Hepatocyte (in vitro differentiated cells): ENCODE measurements at regions not wholly inside any gene's neighbourhood (a gene's known extent, or its start where the extent isn't known, plus 50 kb on each side); places are given as distances from the start of the nearest gene placed in this dataset.

Source experiments
- EZH2 ChIP-seq: fragments of 200-600 bp; sonication (generic); IDR thresholded peaks from 2 replicates; pipeline ENCODE4 v1.6.1; 2016; ENCODE audit warnings: antibody characterized with exemption, mild to moderate bottlenecking, borderline replicate concordance
- TF ChIP-seq, protein P1 (sequence below): fragments of 200-600 bp; sonication (generic); IDR thresholded peaks from 2 replicates; pipeline ENCODE4 v1.5.1; 2016; ENCODE audit warnings: antibody characterized with exemption, mild to moderate bottlenecking; ENCODE audit not compliant: poor library complexity

DNA sequence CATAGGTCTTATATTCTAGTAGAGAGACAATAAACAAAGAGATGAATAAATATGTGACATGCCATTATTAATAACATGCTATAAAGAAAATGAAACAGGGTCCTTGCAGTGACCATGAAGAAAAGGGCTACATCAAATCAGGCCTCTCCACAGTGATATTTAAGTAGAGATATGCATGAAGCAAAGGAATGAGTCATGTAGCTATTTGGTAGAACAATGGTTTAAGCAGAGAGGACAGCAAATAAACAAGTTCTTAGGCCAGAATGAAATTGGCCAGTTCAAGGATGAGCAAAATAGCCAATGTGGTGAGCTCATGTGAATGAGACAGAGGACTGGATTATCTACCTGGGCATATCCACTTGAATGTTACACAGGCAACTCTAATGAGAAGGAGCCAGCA lies 172.2 kb upstream of the FERD3L start:
- TF ChIP-seq, protein P1, sequence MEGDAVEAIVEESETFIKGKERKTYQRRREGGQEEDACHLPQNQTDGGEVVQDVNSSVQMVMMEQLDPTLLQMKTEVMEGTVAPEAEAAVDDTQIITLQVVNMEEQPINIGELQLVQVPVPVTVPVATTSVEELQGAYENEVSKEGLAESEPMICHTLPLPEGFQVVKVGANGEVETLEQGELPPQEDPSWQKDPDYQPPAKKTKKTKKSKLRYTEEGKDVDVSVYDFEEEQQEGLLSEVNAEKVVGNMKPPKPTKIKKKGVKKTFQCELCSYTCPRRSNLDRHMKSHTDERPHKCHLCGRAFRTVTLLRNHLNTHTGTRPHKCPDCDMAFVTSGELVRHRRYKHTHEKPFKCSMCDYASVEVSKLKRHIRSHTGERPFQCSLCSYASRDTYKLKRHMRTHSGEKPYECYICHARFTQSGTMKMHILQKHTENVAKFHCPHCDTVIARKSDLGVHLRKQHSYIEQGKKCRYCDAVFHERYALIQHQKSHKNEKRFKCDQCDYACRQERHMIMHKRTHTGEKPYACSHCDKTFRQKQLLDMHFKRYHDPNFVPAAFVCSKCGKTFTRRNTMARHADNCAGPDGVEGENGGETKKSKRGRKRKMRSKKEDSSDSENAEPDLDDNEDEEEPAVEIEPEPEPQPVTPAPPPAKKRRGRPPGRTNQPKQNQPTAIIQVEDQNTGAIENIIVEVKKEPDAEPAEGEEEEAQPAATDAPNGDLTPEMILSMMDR, result no peak
- TF ChIP-seq EZH2, result no peak
